GM21423 (cell line): ENCODE measurements at regions not wholly inside any gene's neighbourhood (a gene's known extent, or its start where the extent isn't known, plus 50 kb on each side); places are given as distances from the start of the nearest gene placed in this dataset.
"Not testable (repeated sequence)": the region's sequence is repeated elsewhere in the genome, so short reads cannot be mapped to it uniquely, and the experiment has no call there.

Experiments used
- ATAC-seq: cut with Tn5 transposase; IDR thresholded peaks from one replicate; pipeline ENCODE4 v1.9.1; 2021; ENCODE audit warnings: mild to moderate bottlenecking, moderate library complexity; ENCODE audit not compliant: unreplicated experiment

- ATAC-seq: no peak
These were observed 450.5 kb upstream of the FGF16 start for GRCh38 chrX:76996641-76997040.

- ATAC-seq: no peak
These were observed 443.7 kb upstream of the FGF16 start for GRCh38 chrX:77003530-77003929.

- no peak for ATAC-seq
These were observed 443.2 kb upstream of the FGF16 start for GRCh38 chrX:77003956-77004355.

GRCh38 chrX:77009691-77010090, 437.5 kb upstream of the FGF16 start:
- ATAC-seq: no peak

- ATAC-seq: no peak
These were observed 432.5 kb upstream of the FGF16 start for GRCh38 chrX:77014377-77015372.

GRCh38 chrX:77017093-77017492, 430.1 kb upstream of the FGF16 start:
- no peak for ATAC-seq

- ATAC-seq: not testable (repeated sequence)
These were observed 400.9 kb upstream of the FGF16 start for GRCh38 chrX:77046180-77046810.

GRCh38 chrX:77060572-77060971, 386.6 kb upstream of the FGF16 start:
- no peak for ATAC-seq

- no peak for ATAC-seq
These were observed 386.2 kb upstream of the FGF16 start for GRCh38 chrX:77061022-77061421.

GRCh38 chrX:77061545-77061944, 385.6 kb upstream of the FGF16 start:
- no peak for ATAC-seq

GRCh38 chrX:77065896-77066295, 381.3 kb upstream of the FGF16 start:
- ATAC-seq: no peak

GRCh38 chrX:77070202-77070918, 376.8 kb upstream of the FGF16 start:
- no peak for ATAC-seq

- no peak for ATAC-seq
These were observed 370.3 kb upstream of the FGF16 start for GRCh38 chrX:77076896-77077295.

GRCh38 chrX:77081237-77081636, 366.0 kb upstream of the FGF16 start:
- not testable (repeated sequence) for ATAC-seq

GRCh38 chrX:77085372-77085771, 361.8 kb upstream of the FGF16 start:
- no peak for ATAC-seq

- no peak for ATAC-seq
These were observed 359.5 kb upstream of the FGF16 start for GRCh38 chrX:77087529-77088169.

- no peak for ATAC-seq
These were observed 359.0 kb upstream of the FGF16 start for GRCh38 chrX:77088233-77088632.

- ATAC-seq: no peak
These were observed 332.7 kb upstream of the FGF16 start for GRCh38 chrX:77114501-77114900.

- ATAC-seq: no peak
These were observed 328.5 kb upstream of the FGF16 start for GRCh38 chrX:77118686-77119085.

GRCh38 chrX:77119706-77120105, 327.5 kb upstream of the FGF16 start:
- ATAC-seq: no peak

GRCh38 chrX:77123917-77124316, 323.3 kb upstream of the FGF16 start:
- ATAC-seq: not testable (repeated sequence)
